Lower leg skin (tissue), 3 donors: ENCODE measurements at regions not wholly inside any gene's neighbourhood (a gene's known extent, or its start where the extent isn't known, plus 50 kb on each side); places are given as distances from the start of the nearest gene placed in this dataset.

Source experiments
- POLR2A ChIP-seq, 2 donors: fragments of 450-650 bp; IDR thresholded peaks; one replicate each; pipeline ENCODE4 v1.6.1; 2016 to 2017; ENCODE audit warnings: antibody characterized with exemption in 2 of 2, mild to moderate bottlenecking in 1 of 2, moderate library complexity in 1 of 2
- TF ChIP-seq, protein P1 (sequence below), 3 donors: fragments of 450-650 bp; IDR thresholded peaks; one replicate each; pipeline ENCODE4 v1.5.1; 2016; ENCODE audit warnings: antibody characterized with exemption in 3 of 3, mild to moderate bottlenecking in 3 of 3, moderate library complexity in 2 of 3

DNA sequence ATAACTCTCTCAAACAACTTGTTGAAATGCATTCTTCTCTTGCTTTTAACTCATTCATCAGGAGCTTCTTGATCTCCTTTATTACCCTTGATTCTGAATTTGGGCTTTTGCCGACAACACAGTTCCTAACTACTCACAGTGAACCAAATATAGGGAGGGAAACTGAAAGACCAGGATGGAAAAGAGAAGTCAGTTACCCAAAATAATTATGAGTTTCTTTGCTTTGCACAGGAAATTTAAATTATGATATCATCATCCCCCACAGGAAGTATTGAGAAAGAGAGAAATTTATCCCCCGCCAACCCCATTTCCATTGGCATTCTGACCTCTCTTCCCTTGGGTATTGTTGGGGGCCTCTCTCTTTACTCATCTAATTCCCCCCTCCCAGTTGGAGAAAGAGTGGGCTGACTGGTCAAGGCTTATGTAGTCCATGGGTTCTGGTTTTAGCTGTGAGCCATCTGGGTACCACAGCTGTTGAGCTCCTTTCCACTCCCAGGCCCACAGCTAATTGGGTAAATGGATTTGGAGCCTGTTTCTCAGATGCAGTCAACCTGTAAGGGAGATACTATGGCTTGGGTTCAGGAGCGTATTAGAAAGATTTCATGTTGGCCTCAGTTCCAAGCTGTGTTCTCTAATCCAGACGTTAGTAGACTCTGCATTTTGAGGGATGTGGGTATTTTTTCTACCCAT, 109.0 kb downstream of the FZD1 start:
- TF ChIP-seq, protein P1, sequence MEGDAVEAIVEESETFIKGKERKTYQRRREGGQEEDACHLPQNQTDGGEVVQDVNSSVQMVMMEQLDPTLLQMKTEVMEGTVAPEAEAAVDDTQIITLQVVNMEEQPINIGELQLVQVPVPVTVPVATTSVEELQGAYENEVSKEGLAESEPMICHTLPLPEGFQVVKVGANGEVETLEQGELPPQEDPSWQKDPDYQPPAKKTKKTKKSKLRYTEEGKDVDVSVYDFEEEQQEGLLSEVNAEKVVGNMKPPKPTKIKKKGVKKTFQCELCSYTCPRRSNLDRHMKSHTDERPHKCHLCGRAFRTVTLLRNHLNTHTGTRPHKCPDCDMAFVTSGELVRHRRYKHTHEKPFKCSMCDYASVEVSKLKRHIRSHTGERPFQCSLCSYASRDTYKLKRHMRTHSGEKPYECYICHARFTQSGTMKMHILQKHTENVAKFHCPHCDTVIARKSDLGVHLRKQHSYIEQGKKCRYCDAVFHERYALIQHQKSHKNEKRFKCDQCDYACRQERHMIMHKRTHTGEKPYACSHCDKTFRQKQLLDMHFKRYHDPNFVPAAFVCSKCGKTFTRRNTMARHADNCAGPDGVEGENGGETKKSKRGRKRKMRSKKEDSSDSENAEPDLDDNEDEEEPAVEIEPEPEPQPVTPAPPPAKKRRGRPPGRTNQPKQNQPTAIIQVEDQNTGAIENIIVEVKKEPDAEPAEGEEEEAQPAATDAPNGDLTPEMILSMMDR (IDR thresholded peaks at IDR 0.05) = no peak
- TF ChIP-seq POLR2A (IDR thresholded peaks at IDR 0.05) = no peak
